ENCODE measurements at regions not wholly inside any gene's neighbourhood (a gene's known extent, or its start where the extent isn't known, plus 50 kb on each side); places are given as distances from the start of the nearest gene placed in this dataset.

DNA sequence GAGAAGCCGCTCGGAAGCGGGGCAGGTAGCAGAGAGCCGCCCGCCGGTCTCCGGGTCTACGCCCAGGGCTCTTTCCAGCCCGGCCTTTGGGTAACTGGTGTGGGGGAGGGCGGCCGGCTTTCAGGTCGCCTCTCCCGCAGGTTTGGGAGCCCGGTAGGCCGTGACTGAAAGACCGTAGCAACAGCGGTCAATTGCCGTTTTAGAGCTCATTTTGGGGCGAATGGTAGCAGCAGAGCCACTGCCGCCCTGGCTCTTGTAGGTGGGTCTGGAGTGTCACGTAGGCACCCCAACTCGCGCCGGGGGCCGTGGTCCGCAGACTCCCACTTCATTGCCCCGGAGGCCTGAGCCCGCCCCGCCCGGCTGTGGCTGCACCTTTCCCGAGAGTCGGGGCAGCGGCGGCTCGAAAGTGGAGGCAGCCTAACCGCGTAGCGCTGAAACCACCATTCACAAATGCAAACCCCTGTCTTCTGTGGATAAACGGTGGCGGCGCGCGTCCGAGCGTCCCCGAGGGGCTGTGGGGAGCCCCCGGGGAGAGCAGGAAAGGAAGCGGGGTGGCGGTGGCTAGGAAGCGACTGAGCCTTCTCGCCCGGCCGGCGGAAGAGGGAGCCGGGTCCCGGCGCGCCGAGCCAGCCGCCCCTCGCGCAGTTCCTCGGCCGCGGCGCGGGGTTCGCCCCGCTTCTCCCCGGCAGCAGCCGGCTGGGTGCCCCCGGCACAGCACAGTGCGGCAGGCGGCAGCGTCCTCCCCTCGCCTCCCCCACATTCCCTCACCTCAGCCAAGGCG is 2185.1 kb upstream of the TENM3 start:
- DNase-seq (ENCODE audit: low read depth), result no peak

DNA sequence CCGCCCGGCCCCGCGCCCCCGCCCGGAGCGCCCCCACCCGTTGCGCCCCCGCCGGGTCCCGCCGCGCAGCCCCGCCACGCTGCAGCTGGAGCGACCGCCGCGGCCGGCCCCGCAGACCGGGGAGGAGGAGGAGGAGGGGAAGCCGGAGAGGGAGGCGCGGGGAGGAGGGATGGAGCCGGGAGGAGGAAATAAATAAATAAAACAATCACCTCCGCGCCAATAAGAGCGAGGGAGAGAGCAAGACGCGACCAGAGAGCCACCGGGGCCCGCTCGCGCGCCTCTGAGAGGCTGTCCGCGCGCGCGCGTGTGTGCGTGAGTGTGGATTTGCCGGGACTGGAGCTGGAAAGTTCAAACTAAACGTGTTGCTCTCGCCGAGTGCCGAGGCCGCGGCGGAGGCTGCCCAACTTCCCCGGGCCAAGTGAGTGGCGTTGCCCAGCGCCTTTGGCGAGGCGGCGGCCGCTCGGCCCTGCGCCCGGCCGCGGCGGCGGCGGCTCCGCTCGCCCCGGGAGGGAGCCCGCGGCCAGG is 2184.4 kb upstream of the TENM3 start:
- peak; percentile 1 for DNase-seq (ENCODE audit: low read depth)

DNA sequence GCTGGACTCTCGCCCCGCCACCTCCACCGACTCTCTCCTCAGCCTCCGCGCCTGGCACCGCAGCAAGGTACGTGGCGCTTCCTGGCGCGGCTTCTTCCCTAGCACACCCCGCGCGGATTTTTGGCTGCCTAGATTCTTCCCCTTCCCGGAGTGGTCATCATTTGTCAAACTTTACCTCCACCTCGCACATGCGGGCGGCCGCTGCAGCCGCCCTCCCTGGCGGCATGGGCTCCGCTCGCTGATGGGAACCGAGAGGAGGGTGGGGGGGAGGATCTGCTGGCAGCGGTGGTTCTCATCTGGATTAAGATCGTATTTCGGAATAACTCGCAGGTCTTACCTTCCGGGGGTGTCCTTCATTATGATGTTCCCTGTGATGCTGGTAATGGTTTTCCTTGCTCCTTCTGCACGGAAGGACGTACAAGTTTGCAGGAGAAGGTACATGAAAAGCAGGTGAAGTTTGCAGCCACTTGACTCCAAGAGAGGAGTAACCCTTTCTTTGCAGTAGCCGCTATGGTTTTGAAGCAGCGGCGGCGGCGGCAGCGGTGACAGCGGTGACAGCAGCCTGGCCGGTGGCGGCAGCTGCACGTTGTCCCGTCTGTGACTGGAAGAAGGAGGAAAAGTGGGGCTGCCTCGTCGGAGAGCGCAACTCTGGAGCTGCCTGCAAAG is 2183.9 kb upstream of the TENM3 start:
- no peak for DNase-seq (ENCODE audit: low read depth)

DNA sequence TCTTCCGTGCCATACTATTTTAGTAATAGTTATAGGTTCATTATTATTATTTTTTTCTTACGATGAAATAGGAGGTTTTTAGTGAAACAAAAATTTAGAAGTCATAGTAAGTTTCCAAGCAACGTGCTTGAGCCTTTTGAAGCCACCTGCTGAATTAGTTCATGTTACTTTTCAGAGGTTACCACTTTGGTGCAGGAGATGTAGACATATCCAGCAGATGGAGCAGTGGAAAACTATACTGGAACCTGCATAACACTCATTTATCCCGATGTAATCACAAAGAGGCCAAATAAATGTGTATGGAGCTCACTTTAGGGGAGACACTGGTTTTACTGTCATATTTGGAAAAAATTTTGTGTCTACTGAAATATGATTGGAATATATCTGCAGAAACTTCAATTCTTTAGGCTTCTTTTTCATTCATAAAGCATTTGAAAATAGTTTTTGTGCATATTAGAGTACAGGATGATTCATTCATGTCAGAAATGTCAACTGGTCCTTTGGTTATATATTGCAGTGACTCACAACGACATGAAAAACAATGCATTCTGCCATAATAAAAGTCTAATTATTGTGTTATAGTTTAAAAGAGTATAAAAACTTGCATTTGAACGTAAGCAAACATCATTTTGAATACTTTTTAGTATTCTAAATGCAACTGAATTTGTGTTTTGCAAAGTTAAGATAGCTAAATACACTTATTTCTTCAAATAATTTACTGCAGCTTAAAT is 2182.9 kb upstream of the TENM3 start:
- DNase-seq (ENCODE audit: low read depth), result no peak

DNA sequence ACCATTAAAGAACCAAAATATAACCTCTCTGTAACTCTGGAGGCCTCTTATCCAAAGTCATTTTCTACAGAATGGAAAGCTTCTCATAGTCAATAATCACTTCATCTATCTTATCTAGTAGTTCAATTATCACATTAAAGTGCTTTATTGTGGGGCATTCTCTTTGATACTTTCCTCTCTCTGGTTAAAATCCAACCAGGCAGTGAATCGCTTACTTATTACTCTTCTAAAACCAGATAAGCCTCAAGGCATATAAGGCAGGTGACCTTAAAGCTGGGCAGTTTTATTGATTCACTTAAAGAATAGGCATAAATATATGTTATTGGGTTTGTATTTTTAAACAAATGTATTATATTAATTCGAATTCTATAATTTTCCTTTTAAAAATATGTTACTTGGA is 2162.1 kb upstream of the TENM3 start:
- DNase-seq (ENCODE audit: low read depth), result no peak

DNA sequence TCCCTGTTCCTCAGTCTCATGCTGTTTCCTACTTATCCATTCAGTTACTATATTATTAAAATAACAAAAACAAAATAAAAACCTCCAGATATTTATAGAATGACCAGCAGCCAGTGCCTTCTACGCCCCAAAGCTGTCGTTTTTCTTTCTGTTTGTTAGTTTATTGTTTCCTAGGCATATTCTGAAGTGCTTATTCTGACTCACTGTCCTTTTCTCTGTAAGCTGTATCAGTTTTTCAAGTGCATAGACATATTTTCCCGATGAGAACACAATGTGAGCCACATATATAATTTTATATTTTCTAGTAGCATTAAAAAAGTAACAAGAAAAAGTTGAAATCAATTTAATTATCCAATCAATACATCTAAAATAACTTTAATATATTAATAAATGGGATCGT is 2158.6 kb upstream of the TENM3 start:
- DNase-seq (ENCODE audit: low read depth), result no peak

DNA sequence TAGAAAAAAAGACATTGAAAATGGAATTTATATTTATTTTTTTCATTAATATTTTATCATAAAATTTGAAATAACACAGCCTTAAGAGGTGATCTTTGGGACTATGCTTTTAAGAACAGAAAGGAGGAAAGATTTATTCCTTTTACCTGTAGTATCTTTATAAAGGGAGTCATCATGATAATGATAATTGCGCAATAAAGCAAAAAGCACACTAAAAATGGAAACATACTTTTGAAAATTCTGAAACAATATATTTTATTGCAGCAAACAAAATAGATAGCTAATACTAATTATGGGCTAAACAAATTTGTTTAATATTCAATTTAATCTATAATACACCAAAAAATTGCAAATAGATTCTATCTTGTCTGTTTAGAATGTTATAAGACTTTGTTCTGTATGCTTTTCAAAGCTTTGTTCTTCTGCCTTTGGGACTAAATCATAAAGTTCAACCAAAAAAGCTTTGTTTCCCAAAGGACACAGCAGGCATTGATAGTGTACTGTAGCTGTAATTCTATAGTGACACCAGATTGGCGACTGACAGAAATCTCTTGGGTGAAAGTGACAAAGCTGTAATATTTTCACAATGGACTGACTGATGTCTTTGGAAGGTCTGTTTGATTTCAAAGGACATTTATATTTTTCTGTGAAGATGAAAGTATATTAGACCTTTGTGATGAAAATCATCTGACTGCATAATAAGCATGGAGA is 2156.6 kb upstream of the TENM3 start:
- DNase-seq (ENCODE audit: low read depth), result no peak

DNA sequence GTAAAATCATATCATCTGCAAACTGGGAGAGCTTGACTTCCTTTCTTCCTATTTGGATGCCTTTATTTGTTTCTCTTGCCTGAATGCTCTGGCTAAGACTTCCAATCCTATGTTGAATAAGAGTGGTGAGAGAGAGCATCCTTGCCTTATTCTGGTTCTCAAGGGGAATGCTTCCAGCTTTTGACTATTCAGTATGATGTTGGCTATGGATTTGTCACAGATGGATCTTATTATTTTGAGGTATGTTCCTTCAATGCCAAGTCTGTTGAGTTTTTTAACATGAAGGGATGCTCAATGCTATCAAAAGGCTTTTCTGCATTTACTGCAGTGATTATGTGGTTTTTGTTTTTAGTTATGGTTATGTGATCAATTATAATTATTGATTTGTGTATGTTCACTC is 2144.6 kb upstream of the TENM3 start:
- DNase-seq (ENCODE audit: low read depth), result no peak

DNA sequence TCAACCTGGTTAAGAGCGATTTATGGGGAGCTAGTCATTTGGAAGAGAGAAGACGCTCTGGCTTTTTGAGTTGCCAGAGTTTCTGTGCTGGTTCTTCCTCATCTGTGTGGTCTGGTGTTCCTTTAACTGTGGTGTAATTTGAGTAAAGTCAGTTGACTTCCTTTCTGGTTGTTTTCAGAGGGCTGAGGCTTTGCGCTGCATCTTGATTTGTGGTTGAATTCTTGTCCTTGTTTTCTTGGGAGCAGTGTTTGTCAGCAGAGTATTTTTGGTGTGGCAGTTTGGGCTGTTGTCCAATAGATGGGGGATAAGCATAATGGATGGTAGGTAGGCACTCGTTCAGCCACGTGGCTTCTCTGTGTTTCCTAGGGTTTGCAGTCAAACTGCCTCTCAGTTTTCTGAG is 2143.2 kb upstream of the TENM3 start:
- no peak for DNase-seq (ENCODE audit: low read depth)

DNA sequence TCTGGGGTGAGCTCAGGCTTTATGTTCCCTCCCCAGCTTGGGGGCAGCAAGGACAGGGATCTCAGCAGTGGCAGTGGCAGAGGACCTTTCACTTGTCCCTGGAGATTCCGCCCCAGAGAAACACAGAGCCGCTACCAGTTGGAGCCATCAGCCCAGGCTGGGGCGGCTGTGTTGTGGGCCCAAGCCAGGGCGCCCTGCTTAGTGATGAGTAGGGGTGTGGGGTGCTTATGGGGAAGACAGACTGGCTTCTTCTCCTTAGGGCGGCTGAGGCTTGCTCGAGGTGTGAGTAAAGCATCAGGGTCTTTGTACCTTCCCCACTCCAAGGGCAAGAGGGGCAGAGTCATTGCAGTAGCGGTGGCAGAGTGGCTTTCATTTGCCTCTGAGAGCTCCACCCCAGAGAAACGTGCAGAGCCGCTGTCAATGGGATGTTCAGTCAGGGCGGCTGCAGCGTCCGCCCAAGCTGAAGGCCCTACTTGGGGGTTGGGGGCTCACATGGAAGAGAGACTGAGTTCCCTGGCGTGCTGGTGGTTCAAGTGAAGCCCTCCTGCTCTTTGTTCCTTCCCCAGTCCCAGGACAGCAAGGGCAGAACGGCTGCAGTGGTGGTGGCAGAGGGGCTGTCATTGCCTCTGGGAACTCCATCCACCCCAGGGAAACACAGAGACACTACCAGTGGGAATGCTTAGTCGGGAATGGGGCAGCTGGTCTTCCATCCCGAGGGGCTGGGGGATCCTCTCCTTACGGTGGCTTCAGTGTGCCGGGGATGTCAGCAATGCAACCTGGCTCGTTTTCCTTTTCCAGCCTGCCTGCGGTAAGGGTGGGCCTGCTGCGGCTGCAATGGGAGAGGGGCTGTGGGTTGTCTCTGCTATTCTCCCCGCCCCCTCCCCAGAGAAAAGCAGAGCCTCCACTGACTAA is 2142.5 kb upstream of the TENM3 start:
- no peak for DNase-seq (ENCODE audit: low read depth)

DNA sequence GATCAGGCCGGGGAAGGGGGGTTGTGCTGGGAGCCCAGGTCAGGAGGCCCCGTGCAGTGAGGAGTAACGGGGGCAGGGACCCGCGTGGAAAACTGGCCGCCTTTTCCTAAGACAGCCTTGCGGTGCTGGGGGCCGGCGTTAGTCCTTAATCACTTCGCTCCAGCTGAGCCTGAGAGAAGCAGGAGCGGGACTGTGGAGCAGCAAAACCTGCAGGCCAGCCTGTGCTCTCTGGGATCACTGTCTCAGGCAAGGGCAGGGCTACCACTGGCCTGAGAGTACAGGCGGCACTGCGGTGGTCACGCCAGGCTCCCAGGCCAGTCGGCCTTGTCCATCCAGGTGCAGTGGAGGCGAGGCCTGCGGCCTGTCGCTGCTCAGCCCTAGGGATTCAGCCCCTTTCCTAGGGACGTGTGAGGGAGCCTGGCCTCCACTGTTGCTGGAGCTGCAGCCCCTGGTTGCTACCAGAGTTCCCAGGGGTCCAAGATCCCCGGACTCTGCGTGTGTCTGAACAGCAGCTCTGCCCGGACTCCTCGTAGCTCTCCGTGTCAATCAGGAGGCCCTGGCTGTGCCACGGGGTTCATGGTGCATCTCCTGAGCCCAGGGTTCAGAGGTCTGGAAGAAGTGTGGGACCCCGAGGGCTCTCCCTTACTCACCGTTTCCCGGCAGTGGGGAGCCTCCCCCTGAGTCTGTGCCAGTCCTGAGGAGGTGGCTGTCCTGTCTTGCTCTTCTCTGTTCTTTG is 2141.7 kb upstream of the TENM3 start:
- DNase-seq (ENCODE audit: low read depth), result no peak

DNA sequence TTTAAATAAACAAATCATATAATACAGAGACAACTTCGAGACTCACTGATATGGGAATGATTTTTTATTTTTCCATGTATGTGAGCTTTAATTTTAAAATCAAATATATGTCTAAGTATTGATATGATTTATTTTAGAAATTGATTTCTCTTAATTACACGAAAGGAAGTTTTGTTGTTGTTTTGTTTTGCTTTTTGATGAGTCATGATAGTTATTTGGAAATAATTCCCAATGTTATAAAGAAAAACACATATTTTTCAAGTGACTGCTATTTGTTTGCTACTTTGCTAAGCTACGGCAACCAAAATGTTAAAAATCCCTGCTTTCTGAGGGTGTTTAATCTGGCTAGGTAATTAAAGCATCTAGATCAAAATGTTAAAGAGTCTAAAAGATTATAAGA is 2139.4 kb upstream of the TENM3 start:
- DNase-seq (ENCODE audit: low read depth), result no peak

DNA sequence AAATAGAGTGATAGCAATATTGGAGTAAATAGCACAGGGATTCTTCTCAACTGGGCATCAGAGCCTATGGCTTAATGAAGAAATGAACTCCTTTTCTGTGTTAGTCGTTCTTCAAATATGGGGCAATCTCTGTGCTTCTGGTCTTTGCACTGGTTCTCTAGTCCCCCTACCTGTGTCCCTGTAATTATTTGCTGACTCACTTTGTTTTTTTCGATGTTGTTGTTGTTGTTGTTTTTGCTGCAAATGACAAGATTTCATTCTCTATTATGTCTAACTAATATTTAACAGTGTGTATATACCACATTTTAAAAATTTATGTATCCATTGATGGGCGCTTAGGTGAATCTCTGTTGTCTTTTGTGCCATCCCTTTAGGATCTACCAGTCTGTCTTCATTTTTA is 2137.8 kb upstream of the TENM3 start:
- DNase-seq (ENCODE audit: low read depth), result no peak

DNA sequence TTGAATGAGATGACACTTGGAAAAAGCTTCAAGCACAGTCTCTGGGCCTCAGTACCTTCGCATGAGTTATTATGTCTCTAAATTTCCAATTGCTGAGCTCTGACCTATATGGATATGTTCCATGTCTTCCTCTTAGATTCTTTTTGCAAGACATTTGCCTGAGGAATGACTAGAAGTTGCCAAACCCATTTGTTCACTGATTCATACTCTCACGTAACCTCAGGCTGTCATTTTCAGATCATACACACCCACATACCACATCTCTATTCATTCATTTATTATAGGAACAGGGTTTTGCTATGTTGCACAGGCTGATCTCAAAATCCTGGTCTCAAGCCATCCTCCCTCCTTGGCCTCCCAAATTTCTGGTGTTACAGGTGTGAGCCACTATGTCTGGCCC is 2137.1 kb upstream of the TENM3 start:
- no peak for DNase-seq (ENCODE audit: low read depth)

DNA sequence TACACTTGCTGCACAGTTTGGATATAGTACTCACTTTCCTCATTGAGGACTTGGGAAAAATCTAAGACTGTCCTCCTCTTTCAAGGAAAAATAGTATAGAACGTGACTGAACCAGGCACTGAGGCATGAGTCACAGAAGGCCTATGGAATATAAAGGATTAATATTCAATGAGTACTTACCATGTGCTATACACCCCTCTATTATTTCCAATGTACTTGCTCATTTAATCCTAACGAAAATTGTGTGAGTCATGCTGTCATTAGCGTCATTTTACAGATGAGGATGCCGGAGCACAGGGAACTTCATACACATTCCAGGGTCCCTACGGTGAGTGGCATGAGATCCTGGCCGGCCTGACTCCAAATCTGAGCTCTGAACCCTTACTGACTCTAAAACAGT is 2136.2 kb upstream of the TENM3 start:
- DNase-seq (ENCODE audit: low read depth), result no peak

DNA sequence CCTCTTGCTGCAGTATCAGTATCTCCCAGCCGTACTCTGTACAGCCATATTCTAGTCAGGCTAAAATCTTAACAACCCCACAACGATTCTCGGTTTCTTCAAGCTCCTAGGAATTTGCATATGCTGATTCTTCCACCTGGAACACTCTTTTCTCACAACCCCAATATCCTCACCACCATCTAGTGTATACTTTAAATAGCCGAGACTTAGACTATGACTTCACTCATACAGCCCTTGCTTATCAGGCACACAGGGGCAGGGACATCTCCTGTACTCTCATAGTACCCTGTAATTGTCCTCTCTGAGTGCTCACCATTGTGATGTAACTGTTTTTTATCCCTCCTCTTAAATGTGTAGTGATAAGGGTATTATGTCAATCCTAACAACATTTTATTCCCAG is 2126.4 kb upstream of the TENM3 start:
- DNase-seq (ENCODE audit: low read depth), result no peak

DNA sequence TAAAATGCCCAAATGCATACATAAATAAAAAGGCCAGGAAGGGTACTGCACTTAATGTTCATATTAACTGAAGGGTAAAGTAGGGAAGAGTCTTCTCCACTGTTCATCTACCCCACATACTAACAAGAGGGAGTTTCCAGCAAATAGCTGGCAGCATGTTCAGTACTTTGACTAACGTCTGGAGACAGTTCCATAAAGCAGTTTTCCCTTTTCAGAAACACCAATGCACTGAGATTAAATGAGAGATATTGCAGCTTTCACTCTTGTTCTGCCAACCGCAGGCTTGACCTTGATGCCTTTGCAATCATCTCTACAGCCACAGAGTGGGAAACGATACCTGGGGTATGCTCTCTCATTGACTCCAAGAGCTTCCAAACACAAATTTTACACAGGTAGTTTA is 2123.1 kb upstream of the TENM3 start:
- no peak for DNase-seq (ENCODE audit: low read depth)

DNA sequence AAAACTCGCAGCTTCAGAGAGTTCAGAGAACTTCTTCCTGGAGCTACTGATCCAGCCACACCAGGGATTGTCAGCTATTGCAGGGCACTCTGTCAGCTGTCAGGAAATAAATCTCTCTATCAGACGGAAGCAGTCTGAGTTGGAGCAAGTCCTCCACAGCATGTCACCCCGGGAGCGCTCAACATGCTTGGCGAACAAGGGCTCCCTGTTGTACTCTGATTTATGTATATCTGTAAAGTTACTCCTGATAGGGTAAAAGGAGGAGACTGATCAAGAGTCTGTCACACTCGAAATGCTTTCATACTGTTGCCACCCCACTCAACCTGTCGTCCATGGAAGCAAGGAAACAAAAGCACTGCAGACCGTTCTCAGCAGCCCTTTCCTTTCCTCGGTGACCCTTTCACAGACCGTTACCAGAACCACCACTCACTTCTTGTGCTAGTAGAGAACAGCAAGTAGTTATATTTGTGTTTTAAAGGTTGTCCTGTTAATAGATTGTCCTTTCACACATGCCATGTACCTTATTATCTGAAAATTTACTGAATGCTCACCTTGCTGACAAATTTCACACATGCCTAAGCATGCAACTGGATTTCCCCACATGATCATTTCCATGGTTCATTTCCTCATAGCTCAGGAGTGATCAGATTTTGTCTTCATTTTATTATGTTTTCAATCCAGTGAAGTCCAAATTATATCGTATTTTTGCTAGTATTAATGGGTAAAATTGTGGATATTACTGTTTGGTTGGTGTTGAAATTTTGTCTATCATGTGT is 2108.9 kb upstream of the TENM3 start:
- DNase-seq (ENCODE audit: low read depth), result no peak

DNA sequence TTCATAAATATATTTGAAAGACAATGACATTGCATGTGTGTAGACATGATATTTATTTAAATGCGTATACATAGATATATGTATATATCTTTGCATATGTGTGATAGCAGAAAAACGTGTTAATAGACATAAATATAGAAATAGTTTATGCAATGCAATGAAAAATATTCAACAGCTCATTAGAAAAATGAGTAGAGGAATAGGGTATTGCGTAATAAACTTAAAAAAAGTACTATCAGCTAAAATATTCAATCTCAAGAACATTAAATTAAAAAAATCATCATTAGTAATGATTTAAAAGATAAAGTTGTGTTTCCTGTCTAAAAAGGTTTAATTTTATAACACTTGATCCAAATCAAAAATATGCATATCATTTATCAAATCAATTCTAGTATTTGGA is 2101.5 kb upstream of the TENM3 start:
- DNase-seq (ENCODE audit: low read depth), result no peak

DNA sequence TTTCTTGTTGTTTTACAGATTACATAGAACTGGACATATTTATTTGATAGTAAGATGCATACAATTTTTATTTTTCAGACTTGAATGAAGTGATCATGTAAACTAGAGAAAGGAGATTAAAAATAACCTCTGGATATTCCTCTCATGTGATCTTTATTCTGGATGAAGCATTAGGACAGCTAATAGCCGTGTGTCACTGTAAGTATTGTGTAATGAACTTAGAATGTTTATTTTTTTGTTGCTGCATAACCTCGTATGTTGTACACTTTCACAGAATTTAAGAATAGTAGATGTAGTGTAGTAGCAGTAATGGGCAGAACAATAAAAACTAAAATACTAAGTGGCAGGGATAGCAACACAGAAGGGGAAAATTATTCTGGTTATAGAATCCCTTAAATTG is 2094.5 kb upstream of the TENM3 start:
- DNase-seq (ENCODE audit: low read depth), result no peak

Data from GM04504 (cell line).